ENCODE measurements at regions not wholly inside any gene's neighbourhood (a gene's known extent, or its start where the extent isn't known, plus 50 kb on each side); places are given as distances from the start of the nearest gene placed in this dataset.

- no peaks in the 10 kb centered on the region; the same call in 1 of the 2 replicates for H3K9me3 ChIP-seq (ENCODE audit: control insufficient read depth, insufficient read depth, low read depth, low read length)
- ChIA-PET CTCF (no interaction called here), POLR2A (no interaction called here)
Measured at GRCh38 chr2:7432436-7432835, 515.2 kb downstream of the RNF144A start.

GRCh38 chr2:7436096-7436906 lies 519.1 kb downstream of the RNF144A start:
- Histone ChIP-seq H3K36me3 (ENCODE audit: control insufficient read depth in 2 of 2, insufficient read depth in 1 of 2, low read length in 2 of 2) (no peaks in the 10 kb centered on the region), H3K27ac (ENCODE audit: extremely low read depth, low read depth, low read length) (no peak overlapping the region), H3K4me1 (ENCODE audit: control insufficient read depth, insufficient read depth, low read length) (no peaks in the 10 kb centered on the region), H3K9me3 (ENCODE audit: control insufficient read depth, insufficient read depth, low read depth, low read length) (no peaks in the 10 kb centered on the region; the same call in 1 of the 2 replicates), H3K4me3 (ENCODE audit: low read depth, low read length) (no peak overlapping the region)
- TF ChIP-seq ZNF473 (tag by site-specific recombination; IDR thresholded peaks at IDR 0.05) = no peak
- TF ChIP-seq ZNF785 (tag by site-specific recombination; IDR thresholded peaks at IDR 0.05) = no peak
- TF ChIP-seq ZNF174 (tag by site-specific recombination; IDR thresholded peaks at IDR 0.05) = no peak
- TF ChIP-seq YY1 (tag by site-specific recombination; IDR thresholded peaks at IDR 0.05) = no peak
- TF ChIP-seq ZNF677 (tag by site-specific recombination; IDR thresholded peaks at IDR 0.05) = no peak
- no peak for TF ChIP-seq ZNF2 (tag by site-specific recombination; IDR thresholded peaks at IDR 0.05)
- no peak for TF ChIP-seq ZNF138 (tag by site-specific recombination; IDR thresholded peaks at IDR 0.05; ENCODE audit: borderline replicate concordance)
- TF ChIP-seq ZSCAN16 (tag by site-specific recombination; IDR thresholded peaks at IDR 0.05) = no peak
- TF ChIP-seq PBX3 (CRISPR knock-in tag; IDR thresholded peaks at IDR 0.05) = no peak
- TF ChIP-seq ZNF621 (tag by site-specific recombination; IDR thresholded peaks at IDR 0.05) = no peak
- no peak for TF ChIP-seq ZNF629 (tag by site-specific recombination; IDR thresholded peaks at IDR 0.05)
- no peak for TF ChIP-seq ZBTB26 (tag by site-specific recombination; optimal IDR thresholded peaks at IDR 0.05)
- no peak for TF ChIP-seq ZNF426 (tag by site-specific recombination; IDR thresholded peaks at IDR 0.05)
- no peak for TF ChIP-seq ZNF529 (tag by site-specific recombination; IDR thresholded peaks at IDR 0.05; ENCODE audit: insufficient replicate concordance)
- TF ChIP-seq ZBTB21 (tag by site-specific recombination; IDR thresholded peaks at IDR 0.05) = no peak
- POLR2A ChIA-PET = no interaction called here
- CTCF ChIA-PET = interaction anchor here (1.4 kb wide), 1 partner anchor 10 kb away, joined by 4 read pairs; no protein-coding TSS in a partner anchor

More at GRCh38 chr2:7432436-7432835, 515.2 kb downstream of the RNF144A start:
- Histone ChIP-seq H3K27ac (ENCODE audit: extremely low read depth, low read depth, low read length) (no peak overlapping the region), H3K4me1 (ENCODE audit: control insufficient read depth, insufficient read depth, low read length) (no peaks in the 10 kb centered on the region), H3K36me3 (ENCODE audit: control insufficient read depth in 2 of 2, insufficient read depth in 1 of 2, low read length in 2 of 2) (no peaks in the 10 kb centered on the region), H3K4me3 (ENCODE audit: low read depth, low read length) (no peak overlapping the region)
- TF ChIP-seq ZBTB6 (tag by site-specific recombination; IDR thresholded peaks at IDR 0.05) = no peak
- no peak for TF ChIP-seq ZFP41 (tag by site-specific recombination; IDR thresholded peaks at IDR 0.05; ENCODE audit: borderline replicate concordance)

- no peaks in the 10 kb centered on the region for H3K4me1 ChIP-seq (ENCODE audit: control insufficient read depth, insufficient read depth, low read length)
- H3K4me3 ChIP-seq (ENCODE audit: low read depth, low read length) = no peak overlapping the region
- no peaks in the 10 kb centered on the region; the same call in 1 of the 2 replicates for H3K9me3 ChIP-seq (ENCODE audit: control insufficient read depth, insufficient read depth, low read depth, low read length)
- POLR2A ChIA-PET = no interaction called here
- H3K27ac ChIP-seq (ENCODE audit: extremely low read depth, low read depth, low read length) = no peak overlapping the region
- CTCF ChIA-PET = interaction anchor here (1.4 to 1.8 kb wide), 2 partner anchors 10 to 11 kb away, joined by 4 to 7 read pairs; no protein-coding TSS in a partner anchor
- no peaks in the 10 kb centered on the region for H3K36me3 ChIP-seq (ENCODE audit: control insufficient read depth in 2 of 2, insufficient read depth in 1 of 2, low read length in 2 of 2)
- TF ChIP-seq ZNF223 (tag by site-specific recombination; IDR thresholded peaks at IDR 0.05) (no peak), SALL2 (tag by site-specific recombination; IDR thresholded peaks at IDR 0.05; ENCODE audit: borderline replicate concordance) (no peak), ZNF362 (tag by site-specific recombination; IDR thresholded peaks at IDR 0.05) (no peak), ZNF24 (tag by site-specific recombination; IDR thresholded peaks at IDR 0.05) (no peak), ZNF416 (tag by site-specific recombination; IDR thresholded peaks at IDR 0.05) (no peak), ELK4 (IDR thresholded peaks at IDR 0.05; ENCODE audit: borderline replicate concordance, low read depth, low read length) (no peak), ZNF645 (tag by site-specific recombination; IDR thresholded peaks at IDR 0.05) (no peak), KLF7 (tag by site-specific recombination; IDR thresholded peaks at IDR 0.05; ENCODE audit: borderline replicate concordance) (no peak)
Measured at GRCh38 chr2:7437141-7437540, 519.9 kb downstream of the RNF144A start.
